ENCODE measurements at regions not wholly inside any gene's neighbourhood (a gene's known extent, or its start where the extent isn't known, plus 50 kb on each side); places are given as distances from the start of the nearest gene placed in this dataset.

GRCh38 chr15:47377465-47377864 is 339.8 kb upstream of the SEMA6D start:
- no peak for DNase-seq (ENCODE audit: low read depth)
- no peak for TF ChIP-seq CTCF (conservative IDR thresholded peaks at IDR 0.05; ENCODE audit: low read depth, low read length)
- H3K4me3 ChIP-seq (ENCODE audit: low read depth, low read length) = no peak overlapping the region

GRCh38 chr15:47378527-47378926 is 338.8 kb upstream of the SEMA6D start:
- DNase-seq (ENCODE audit: low read depth) = no peak
- TF ChIP-seq CTCF (conservative IDR thresholded peaks at IDR 0.05; ENCODE audit: low read depth, low read length) = no peak
- no peak overlapping the region for H3K4me3 ChIP-seq (ENCODE audit: low read depth, low read length)

GRCh38 chr15:47383102-47383501 is 334.2 kb upstream of the SEMA6D start:
- DNase-seq (ENCODE audit: low read depth) = no peak
- H3K4me3 ChIP-seq (ENCODE audit: low read depth, low read length) = no peak overlapping the region
- no peak for TF ChIP-seq CTCF (conservative IDR thresholded peaks at IDR 0.05; ENCODE audit: low read depth, low read length)

- DNase-seq (ENCODE audit: low read depth) = no peak
- TF ChIP-seq CTCF (conservative IDR thresholded peaks at IDR 0.05; ENCODE audit: low read depth, low read length) = no peak
- no peak overlapping the region for H3K4me3 ChIP-seq (ENCODE audit: low read depth, low read length)
Measured at GRCh38 chr15:47383801-47384200, 333.5 kb upstream of the SEMA6D start.

GRCh38 chr15:47384341-47384740 is 333.0 kb upstream of the SEMA6D start:
- peak; percentile 95 for DNase-seq (ENCODE audit: low read depth)
- TF ChIP-seq CTCF (conservative IDR thresholded peaks at IDR 0.05; ENCODE audit: low read depth, low read length) = peak; percentile 8
- no peak overlapping the region for H3K4me3 ChIP-seq (ENCODE audit: low read depth, low read length)

GRCh38 chr15:47384776-47385175 is 332.5 kb upstream of the SEMA6D start:
- DNase-seq (ENCODE audit: low read depth) = no peak
- TF ChIP-seq CTCF (conservative IDR thresholded peaks at IDR 0.05; ENCODE audit: low read depth, low read length) = no peak
- no peak overlapping the region for H3K4me3 ChIP-seq (ENCODE audit: low read depth, low read length)

- H3K4me3 ChIP-seq (ENCODE audit: low read depth, low read length) = no peak overlapping the region
- TF ChIP-seq CTCF (conservative IDR thresholded peaks at IDR 0.05; ENCODE audit: low read depth, low read length) = no peak
- no peak for DNase-seq (ENCODE audit: low read depth)
Measured at GRCh38 chr15:47386459-47386858, 330.8 kb upstream of the SEMA6D start.

All from choroid plexus epithelial cell (primary cell).